ENCODE measurements at regions not wholly inside any gene's neighbourhood (a gene's known extent, or its start where the extent isn't known, plus 50 kb on each side); places are given as distances from the start of the nearest gene placed in this dataset.

GRCh38 chr7:153247926-153248325 is 488.4 kb downstream of the ACTR3B start:
- TF ChIP-seq CTCF (IDR thresholded peaks at IDR 0.05; ENCODE audit: extremely low read depth, missing control alignments): no peak
- no peak for DNase-seq (ENCODE audit: low spot score)

GRCh38 chr7:153258686-153259085 is 499.1 kb downstream of the ACTR3B start:
- no peak for DNase-seq (ENCODE audit: low spot score)

GRCh38 chr7:153276394-153276793 is 516.8 kb downstream of the ACTR3B start:
- no peak for TF ChIP-seq CTCF (IDR thresholded peaks at IDR 0.05; ENCODE audit: extremely low read depth, missing control alignments)
- no peak for DNase-seq (ENCODE audit: low spot score)

More at GRCh38 chr7:153258686-153259085, 499.1 kb downstream of the ACTR3B start:
- TF ChIP-seq CTCF (IDR thresholded peaks at IDR 0.05; ENCODE audit: extremely low read depth, missing control alignments): no peak

- no peak for TF ChIP-seq CTCF (IDR thresholded peaks at IDR 0.05; ENCODE audit: extremely low read depth, missing control alignments)
These were observed 527.2 kb downstream of the ACTR3B start for GRCh38 chr7:153286763-153287162.

GRCh38 chr7:153290066-153290465 is 530.5 kb downstream of the ACTR3B start:
- no peak for TF ChIP-seq CTCF (IDR thresholded peaks at IDR 0.05; ENCODE audit: extremely low read depth, missing control alignments)
- DNase-seq (ENCODE audit: low spot score): no peak

More at GRCh38 chr7:153286763-153287162, 527.2 kb downstream of the ACTR3B start:
- DNase-seq (ENCODE audit: low spot score): no peak

DNA sequence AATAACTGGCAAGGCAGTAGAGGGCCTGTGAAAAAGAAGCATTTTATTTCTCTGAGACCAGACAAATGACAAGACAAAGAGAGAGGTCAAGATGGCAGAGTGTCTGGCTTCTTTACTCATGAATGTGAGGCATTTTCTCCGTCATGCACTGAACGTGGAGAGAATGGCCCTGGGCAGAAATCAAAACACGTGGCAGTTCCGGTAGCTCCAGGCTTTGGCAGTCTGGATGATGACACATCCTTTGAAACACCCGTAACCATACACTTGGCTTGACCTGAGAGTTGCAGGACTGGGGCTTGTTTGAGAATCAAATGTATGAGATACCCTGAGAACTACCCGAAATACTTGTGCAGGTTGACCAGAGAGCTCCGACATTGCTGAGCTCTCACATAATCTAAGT is 537.6 kb downstream of the ACTR3B start:
- DNase-seq (ENCODE audit: low spot score): no peak
- TF ChIP-seq CTCF (IDR thresholded peaks at IDR 0.05; ENCODE audit: extremely low read depth, missing control alignments): no peak

DNA sequence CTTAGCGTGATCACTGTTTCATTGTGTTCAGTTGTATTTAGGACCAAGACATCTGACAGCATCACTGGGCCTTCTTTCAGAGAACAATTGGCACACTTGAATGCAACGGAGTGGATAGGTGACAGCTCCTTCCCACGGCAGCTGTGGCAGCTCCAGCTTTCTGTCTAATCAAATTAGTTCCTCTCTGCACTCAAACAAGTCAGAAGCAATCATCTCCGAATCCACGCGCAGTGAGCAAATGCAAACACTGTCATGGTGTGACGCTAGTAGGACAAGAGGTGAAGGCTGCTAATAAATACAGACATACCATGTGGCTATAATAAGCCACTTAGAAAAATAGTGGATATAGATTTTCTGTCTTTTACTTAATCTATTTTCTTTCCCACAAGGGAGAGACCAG is 542.4 kb downstream of the ACTR3B start:
- DNase-seq (ENCODE audit: low spot score): no peak
- no peak for TF ChIP-seq CTCF (IDR thresholded peaks at IDR 0.05; ENCODE audit: extremely low read depth, missing control alignments)

All from GM20000 (cell line).